DND-41 (cell line): ENCODE measurements at regions not wholly inside any gene's neighbourhood (a gene's known extent, or its start where the extent isn't known, plus 50 kb on each side); places are given as distances from the start of the nearest gene placed in this dataset.

Source experiments
- ATAC-seq: fragments of 200-7000 bp; cut with Tn5 transposase; 3 replicates; pipeline ENCODE4 v1.9.1; 2021; ENCODE audit warnings: low read depth; ENCODE audit not compliant: insufficient read depth
- DNase-seq: peaks from one replicate; pipeline ENCODE4 v3.0.0-alpha.2; 2020
- H2AFZ ChIP-seq: 2 replicates; pipeline ENCODE4 v1.6.0; 2012; ENCODE audit warnings: low read depth, low read length
- H3K27ac ChIP-seq: 2 replicates; pipeline ENCODE4 v1.5.1; 2012; ENCODE audit warnings: low read length, inconsistent platforms
- H3K27me3 ChIP-seq: fragments of 200-600 bp; sonication (generic); 2 replicates; pipeline ENCODE4 v1.6.0; 2012; ENCODE audit warnings: low read length, mild to moderate bottlenecking, inconsistent platforms; ENCODE audit not compliant: insufficient read depth, poor library complexity
- H3K36me3 ChIP-seq: 2 replicates; pipeline ENCODE4 v1.5.1; 2012; ENCODE audit warnings: low read length, inconsistent platforms; ENCODE audit not compliant: insufficient read depth
- H3K4me1 ChIP-seq: 2 replicates; pipeline ENCODE4 v1.5.1; 2012; ENCODE audit warnings: mild to moderate bottlenecking, low read length; ENCODE audit not compliant: insufficient read depth
- H3K4me2 ChIP-seq: 2 replicates; pipeline ENCODE4 v1.6.0; 2012; ENCODE audit warnings: mild to moderate bottlenecking, moderate library complexity, low read length, inconsistent platforms; ENCODE audit not compliant: insufficient read depth
- H3K4me3 ChIP-seq, 2 experiments: fragments of 200-600 bp in 1 of 2; shearing (Covaris generic) in 1 of 2; 2 replicates each; pipeline ENCODE4 v1.5.1; 2012 to 2016; ENCODE audit warnings: inconsistent platforms in 2 of 2, low read length in 2 of 2, mild to moderate bottlenecking in 2 of 2, low read depth in 1 of 2, moderate library complexity in 1 of 2
- H3K79me2 ChIP-seq: 2 replicates; pipeline ENCODE4 v1.6.0; 2012; ENCODE audit warnings: low read length, inconsistent platforms; ENCODE audit not compliant: insufficient read depth
- H3K9ac ChIP-seq: 2 replicates; pipeline ENCODE4 v1.6.0; 2012; ENCODE audit warnings: low read depth, mild to moderate bottlenecking, inconsistent platforms, low read length, moderate library complexity
- H3K9me3 ChIP-seq: 2 replicates; pipeline ENCODE4 v1.5.1; 2012; ENCODE audit warnings: low read length, moderate library complexity, mild to moderate bottlenecking, inconsistent platforms; ENCODE audit not compliant: insufficient read depth, severe bottlenecking
- H4K20me1 ChIP-seq: 2 replicates; pipeline ENCODE4 v1.6.0; 2012; ENCODE audit warnings: low read length; ENCODE audit not compliant: insufficient read depth
- CTCF ChIP-seq: IDR thresholded peaks from 2 replicates; pipeline ENCODE4 v1.5.1; 2012; ENCODE audit warnings: borderline replicate concordance, low read length, moderate library complexity, mild to moderate bottlenecking; ENCODE audit not compliant: poor library complexity, severe bottlenecking; ENCODE audit errors: extremely low read depth
- EZH2 ChIP-seq: IDR thresholded peaks from 3 replicates; pipeline ENCODE4 v1.6.1; 2012; ENCODE audit warnings: borderline replicate concordance, low read depth, mild to moderate bottlenecking, moderate library complexity, low read length, inconsistent platforms; ENCODE audit not compliant: severe bottlenecking

GRCh38 chr12:11959117-11959823, 111.5 kb upstream of the BCL2L14 start:
- peak overlapping the region; percentile 35 for H3K27ac ChIP-seq
- no peaks in the 10 kb centered on the region for H4K20me1 ChIP-seq
- H3K27me3 ChIP-seq, result no peaks in the 10 kb centered on the region
- no peak overlapping the region for H3K9ac ChIP-seq
- no peak for TF ChIP-seq EZH2
- no peak for TF ChIP-seq CTCF
- H3K4me3 ChIP-seq, result no peak overlapping the region
- H2AFZ ChIP-seq, result no peak overlapping the region
- no peak for DNase-seq
- H3K36me3 ChIP-seq, result no peaks in the 10 kb centered on the region
- H3K9me3 ChIP-seq, result no peaks in the 10 kb centered on the region
- H3K4me2 ChIP-seq, result no peak overlapping the region
- ATAC-seq, result no peak
- H3K79me2 ChIP-seq, result no peaks in the 10 kb centered on the region
- H3K4me1 ChIP-seq, result peaks cover 23% of the 10 kb centered on the region

GRCh38 chr12:11960646-11961045, 110.1 kb upstream of the BCL2L14 start:
- ATAC-seq (no peak), DNase-seq (no peak)
- TF ChIP-seq CTCF (no peak), EZH2 (no peak)

GRCh38 chr12:11961686-11962085, 109.1 kb upstream of the BCL2L14 start:
- no peak overlapping the region for H3K9ac ChIP-seq
- no peak overlapping the region for H2AFZ ChIP-seq
- DNase-seq (no peak), ATAC-seq (no peak)
- no peaks in the 10 kb centered on the region for H3K36me3 ChIP-seq
- H3K4me2 ChIP-seq, result no peak overlapping the region
- H4K20me1 ChIP-seq, result no peaks in the 10 kb centered on the region
- no peak overlapping the region for H3K27ac ChIP-seq
- no peaks in the 10 kb centered on the region for H3K27me3 ChIP-seq
- H3K4me3 ChIP-seq, result no peak overlapping the region
- no peaks in the 10 kb centered on the region for H3K79me2 ChIP-seq
- H3K4me1 ChIP-seq, result peaks cover 19% of the 10 kb centered on the region
- no peak for TF ChIP-seq CTCF
- H3K9me3 ChIP-seq, result no peaks in the 10 kb centered on the region

More at GRCh38 chr12:11960646-11961045, 110.1 kb upstream of the BCL2L14 start:
- H3K36me3 ChIP-seq, result no peaks in the 10 kb centered on the region
- no peaks in the 10 kb centered on the region for H3K79me2 ChIP-seq
- H4K20me1 ChIP-seq, result no peaks in the 10 kb centered on the region
- H3K9me3 ChIP-seq, result no peaks in the 10 kb centered on the region
- no peak overlapping the region for H3K4me3 ChIP-seq
- no peak overlapping the region for H3K9ac ChIP-seq
- H3K4me2 ChIP-seq, result no peak overlapping the region
- H3K27me3 ChIP-seq, result no peaks in the 10 kb centered on the region
- no peak overlapping the region for H2AFZ ChIP-seq
- peaks cover 19% of the 10 kb centered on the region for H3K4me1 ChIP-seq
- no peak overlapping the region for H3K27ac ChIP-seq

GRCh38 chr12:11962860-11963259, 107.9 kb upstream of the BCL2L14 start:
- H3K79me2 ChIP-seq, result no peaks in the 10 kb centered on the region
- H2AFZ ChIP-seq, result no peak overlapping the region
- H3K36me3 ChIP-seq, result no peaks in the 10 kb centered on the region
- no peak overlapping the region for H3K27ac ChIP-seq
- DNase-seq (no peak), ATAC-seq (no peak)
- H3K9ac ChIP-seq, result no peak overlapping the region
- H3K9me3 ChIP-seq, result no peaks in the 10 kb centered on the region
- H3K4me1 ChIP-seq, result peaks cover 19% of the 10 kb centered on the region
- no peaks in the 10 kb centered on the region for H3K27me3 ChIP-seq
- H3K4me2 ChIP-seq, result no peak overlapping the region
- TF ChIP-seq EZH2 (no peak), CTCF (no peak)
- H3K4me3 ChIP-seq, result no peak overlapping the region
- H4K20me1 ChIP-seq, result no peaks in the 10 kb centered on the region
